Stimulated activated CD4-positive, alpha-beta T cell treated with anti-CD3 and anti-CD28 coated beads, TNF-alpha, amount 100 ng/mL, for 4 hours (primary cell): ENCODE measurements at regions not wholly inside any gene's neighbourhood (a gene's known extent, or its start where the extent isn't known, plus 50 kb on each side); places are given as distances from the start of the nearest gene placed in this dataset.

Source experiments
- DNase-seq, 3 experiments: peaks; one replicate each; pipeline ENCODE4 v3.0.0-alpha.2; 2020; ENCODE audit warnings: low read depth in 3 of 3

DNA sequence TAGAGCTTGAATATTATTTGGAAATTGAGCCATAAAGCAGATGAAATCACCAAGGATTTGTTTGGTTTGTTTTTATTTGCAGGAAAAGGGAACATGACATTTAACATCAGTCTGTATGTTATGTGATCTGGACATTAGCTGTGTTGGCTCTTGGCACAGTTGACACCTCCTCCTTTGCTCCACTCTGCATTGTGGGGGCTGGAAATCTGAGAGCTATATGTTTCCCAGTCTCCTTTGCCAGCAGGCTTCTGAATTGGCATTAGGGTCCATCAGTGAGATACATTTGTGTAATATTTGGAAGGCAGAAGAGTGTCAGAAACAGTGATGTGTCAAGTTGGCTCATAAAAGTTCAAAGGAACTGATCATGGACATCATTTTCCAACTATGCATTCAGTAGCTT is 322.1 kb upstream of the ATP2B1 start:
- DNase-seq = no peak

DNA sequence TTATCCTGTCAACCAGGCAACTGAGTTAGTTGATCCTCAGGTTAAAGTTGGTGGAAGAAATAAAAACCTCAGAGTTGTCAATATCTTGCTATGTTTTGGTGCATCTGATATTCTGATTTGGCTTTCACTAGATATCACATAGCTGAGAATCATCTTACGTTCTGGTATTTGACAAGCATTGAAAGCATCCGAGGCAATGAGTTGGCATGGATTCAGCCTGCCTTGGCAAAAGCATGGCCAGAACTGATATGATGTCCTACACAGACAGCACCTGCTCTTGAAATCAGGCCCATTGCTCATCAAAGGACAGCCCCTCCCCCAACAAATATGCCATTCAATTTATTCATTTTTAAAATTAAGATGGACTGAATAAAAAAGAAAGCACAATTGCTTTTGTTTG is 320.7 kb upstream of the ATP2B1 start:
- no peak for DNase-seq

DNA sequence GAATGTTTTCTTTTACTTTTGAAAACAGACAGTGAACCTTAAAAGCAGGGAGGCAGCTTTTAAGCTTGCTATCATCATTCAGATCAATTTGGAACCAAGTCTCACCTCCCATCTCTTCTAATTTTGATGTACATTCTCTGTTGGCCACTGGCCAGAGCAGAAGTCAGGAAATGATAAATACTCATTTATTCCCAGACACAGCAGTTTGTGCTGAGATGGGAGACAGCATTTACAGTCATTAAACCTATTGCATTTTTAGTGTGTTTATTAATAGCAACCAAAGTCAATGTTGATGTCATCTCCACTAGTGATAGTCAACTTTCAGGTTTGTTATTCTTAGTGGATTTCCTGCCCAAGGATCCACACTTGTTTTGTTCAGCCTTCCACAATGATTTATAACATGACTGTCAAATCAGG is 320.0 kb upstream of the ATP2B1 start:
- no peak for DNase-seq

DNA sequence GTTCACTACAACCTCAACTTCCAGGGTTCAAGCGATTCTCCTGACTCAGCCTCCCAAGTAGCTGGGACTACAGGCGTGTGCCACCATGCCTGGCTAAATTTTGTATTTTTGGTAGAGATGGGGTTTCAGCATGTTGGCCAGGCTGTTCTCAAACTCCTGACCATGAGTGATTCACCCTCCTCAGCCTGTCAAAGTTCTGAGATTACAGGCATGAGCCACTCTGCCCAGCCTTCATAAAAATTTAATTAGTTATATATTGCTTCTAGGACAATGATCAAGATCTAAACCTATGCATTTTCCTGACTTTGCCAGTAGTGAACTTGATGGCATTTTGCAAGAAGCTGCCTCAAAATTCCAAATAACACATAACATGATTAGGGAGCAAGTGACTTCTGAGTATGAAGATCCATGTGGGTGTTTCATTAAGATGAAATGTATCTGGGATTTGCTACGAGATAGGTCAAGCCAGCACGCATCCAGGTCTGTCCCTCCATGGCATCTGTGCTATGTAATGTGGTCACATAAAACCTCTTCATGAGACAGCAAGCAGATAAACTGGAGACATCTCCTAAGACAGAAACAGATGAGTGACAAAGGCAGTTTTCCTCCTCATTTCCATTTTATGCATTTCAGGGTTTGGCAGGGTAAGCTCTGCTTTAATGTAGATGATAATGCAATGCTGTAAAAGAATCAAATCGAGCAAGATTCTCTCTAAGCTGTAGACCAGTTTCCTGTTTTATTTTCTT is 319.4 kb upstream of the ATP2B1 start:
- no peak for DNase-seq

DNA sequence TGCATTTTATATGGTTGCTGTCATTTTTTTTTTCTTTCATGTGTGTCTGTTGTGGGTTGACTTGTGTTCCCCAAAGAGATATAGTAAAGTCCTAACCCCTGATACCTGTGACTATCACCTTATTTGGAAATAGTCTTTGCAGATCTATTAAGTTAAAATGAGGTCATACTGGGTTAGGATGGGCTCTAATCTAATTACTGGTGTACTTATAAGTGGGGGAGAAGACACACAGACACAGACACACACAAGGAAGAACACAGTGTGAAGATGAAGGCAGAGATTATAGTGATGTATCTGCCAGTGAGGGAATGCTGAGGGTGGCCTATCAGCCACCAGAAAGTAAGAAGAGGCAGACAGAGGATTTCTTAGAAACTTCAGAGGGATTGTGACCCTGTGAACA is 318.4 kb upstream of the ATP2B1 start:
- DNase-seq = no peak

DNA sequence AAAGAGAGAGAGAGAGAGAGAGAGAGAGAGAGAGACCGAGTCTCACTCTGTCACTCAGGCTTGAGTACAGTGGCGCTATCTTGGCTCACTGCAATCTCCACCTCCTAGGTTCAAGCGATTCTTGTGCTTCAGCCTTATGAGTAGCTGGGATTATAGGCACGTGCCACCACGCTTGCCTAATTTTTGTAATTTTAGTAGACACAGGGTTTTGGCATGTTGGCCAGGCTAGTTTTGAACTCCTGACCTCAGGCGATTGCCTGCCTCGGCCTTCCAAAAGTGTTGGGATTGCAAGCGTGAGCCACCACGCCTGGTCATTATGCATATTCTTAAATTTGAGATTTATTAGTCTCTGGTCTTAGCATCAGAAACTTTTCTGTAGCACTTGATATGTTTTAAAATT is 317.9 kb upstream of the ATP2B1 start:
- no peak for DNase-seq

DNA sequence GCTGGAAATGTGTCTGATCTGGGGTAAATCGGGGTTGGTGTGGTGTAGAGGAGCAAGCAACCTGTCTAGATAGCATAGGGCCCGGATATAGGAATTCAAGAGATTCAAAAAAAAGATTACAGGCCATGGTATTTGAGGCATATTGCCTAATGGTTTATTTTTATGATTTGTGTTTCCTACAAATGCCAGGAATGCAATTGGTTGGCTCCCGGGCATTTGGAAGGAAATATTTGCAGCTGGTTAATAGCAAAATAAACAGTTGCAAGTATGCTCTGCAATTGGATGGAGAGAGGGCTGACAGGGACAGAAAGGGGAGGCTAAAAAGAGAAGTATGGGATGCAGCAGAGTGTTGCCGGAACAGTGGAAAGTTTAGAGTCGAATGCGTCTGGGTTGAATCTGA is 315.6 kb upstream of the ATP2B1 start:
- no peak for DNase-seq

DNA sequence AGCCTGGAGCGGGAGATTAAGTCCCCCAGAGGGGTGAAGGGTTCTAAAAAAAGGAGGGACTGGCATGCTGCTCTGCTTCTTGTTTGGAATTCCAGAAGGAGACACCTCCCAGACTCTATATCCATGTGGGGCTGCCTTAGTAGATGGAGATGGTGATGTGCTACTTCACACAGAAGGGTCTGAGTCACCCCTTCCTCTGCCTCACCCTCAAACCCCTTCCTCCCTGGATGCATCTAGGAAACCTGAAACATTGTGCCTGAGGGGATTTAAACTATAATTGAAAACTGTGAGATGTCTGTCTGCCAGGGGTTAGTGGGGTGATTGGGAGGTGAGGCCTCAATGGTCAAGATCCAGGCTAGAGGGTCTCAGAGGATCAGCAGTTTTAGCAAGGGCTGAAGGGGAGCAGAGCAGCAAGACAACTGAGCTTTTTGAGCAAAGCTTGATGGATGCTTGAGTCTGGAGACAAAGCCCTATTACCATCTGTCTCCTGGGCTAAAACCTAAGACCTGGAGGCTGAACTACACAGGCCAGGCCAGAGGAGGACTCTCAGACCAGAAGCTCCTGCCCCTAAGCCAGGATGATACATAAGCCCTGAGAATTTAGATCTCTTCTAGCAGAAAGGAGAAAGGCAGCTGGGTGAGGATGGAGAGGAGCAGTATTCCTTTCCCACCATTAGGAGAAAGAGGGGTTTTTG is 314.7 kb upstream of the ATP2B1 start:
- DNase-seq = no peak

DNA sequence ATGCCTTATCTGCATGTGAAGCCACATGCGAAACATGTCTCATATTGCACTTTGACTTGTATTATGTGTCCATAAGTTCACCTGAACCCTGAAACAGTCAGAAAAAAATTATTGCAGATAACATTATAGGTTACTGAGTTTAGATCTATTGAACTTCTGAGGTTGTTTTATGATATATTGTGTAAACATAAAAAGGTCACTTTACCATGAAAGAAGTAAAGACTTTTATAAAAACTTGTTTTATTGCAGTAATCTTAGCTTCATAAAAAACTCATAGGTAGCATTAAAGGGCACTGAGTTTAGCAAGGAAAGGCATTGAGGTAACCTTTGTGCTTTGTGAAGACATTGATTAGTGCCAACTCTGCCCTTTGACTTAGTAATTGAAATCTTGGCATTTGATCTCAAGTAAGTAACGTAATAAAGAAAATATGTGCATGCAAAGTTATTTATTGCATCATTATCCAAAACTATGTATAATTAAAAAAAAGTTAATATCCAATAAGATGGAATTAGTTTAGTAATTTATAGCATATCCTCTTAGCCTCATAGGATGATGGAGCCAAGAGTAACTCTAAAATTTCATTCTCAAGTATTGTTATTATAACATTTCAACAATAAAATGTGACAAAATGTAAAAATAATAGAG is 313.3 kb upstream of the ATP2B1 start:
- no peak for DNase-seq

GRCh38 chr12:90020881-90021280 is 312.2 kb upstream of the ATP2B1 start:
- no peak for DNase-seq

GRCh38 chr12:90020436-90020835 is 311.8 kb upstream of the ATP2B1 start:
- no peak for DNase-seq

GRCh38 chr12:90020014-90020413 is 311.4 kb upstream of the ATP2B1 start:
- DNase-seq = no peak

GRCh38 chr12:90017316-90017715 is 308.7 kb upstream of the ATP2B1 start:
- no peak for DNase-seq

GRCh38 chr12:90015228-90015627 is 306.6 kb upstream of the ATP2B1 start:
- no peak for DNase-seq

DNA sequence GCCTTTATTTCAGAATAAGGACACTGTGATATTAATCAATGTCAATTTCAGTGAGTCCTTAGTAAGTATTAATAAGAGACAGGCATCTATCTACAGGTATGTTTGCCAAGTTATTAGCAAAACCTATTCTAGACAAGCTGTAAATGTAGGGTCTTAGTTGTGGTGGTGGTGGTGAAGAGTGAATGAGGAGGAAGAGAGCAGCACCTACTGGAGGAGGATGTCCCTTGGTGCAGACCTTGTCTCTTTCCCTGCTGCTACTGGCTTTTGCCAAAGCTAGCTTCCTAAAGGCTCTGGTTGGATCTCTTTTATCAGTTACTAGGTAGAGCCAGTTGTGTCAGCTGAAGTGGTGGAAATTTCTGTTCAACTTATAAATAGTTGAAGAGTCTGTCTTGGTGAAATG is 304.8 kb upstream of the ATP2B1 start:
- DNase-seq = no peak

DNA sequence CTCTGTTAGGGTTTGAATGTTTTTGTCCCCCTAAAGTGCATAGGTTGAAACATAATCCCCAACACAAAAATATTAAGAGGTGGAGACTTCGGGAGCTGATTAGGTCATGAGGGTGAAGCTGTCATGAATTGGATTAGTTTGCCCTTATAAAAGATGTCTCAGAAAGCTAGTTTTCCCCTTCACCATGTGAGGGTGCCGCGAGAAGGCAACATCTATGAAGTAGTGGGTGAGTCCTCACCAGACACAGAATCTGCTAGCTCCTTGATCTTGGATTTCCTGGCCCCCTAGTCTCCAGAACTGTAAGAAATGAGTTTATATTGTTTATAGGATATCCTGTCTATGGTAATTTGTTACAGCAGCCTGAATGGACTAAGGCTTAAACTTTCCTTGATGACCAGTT is 301.5 kb upstream of the ATP2B1 start:
- no peak for DNase-seq

GRCh38 chr12:90008277-90008676 is 299.6 kb upstream of the ATP2B1 start:
- DNase-seq = no peak

DNA sequence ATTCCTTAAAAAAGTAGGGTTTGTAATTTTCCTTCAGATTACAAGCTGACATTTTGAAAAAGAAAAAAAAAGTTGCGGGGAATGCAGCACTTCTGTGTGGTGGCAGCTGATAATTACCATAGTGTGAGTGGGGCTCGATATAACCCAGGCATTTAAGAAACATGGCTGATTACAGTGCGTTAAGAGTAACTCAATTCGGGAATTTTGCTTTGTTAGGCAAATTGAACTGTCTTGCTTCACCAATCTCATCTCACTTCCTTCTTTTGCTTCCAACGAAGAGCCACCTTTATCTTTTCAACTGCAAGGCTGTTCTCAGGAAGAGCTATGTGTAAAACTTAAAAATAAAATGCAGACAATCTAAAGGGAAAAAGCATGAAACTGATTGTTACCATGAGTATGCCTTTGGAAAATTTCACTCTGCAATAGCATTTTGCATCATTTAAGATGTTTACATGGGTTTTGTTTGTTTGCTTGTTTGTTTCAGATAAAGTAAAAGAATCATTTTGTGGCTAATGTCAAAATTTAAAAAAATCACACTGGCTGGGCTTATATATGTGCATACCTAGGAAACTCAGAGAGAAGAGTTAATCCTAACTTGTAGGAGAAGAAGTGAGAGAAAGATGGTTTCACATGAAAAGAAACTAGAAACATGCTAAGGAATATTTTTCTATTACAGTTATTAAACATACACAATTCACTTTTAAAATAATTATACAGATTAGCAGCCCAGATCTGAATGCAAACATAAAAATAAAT is 295.9 kb upstream of the ATP2B1 start:
- DNase-seq = no peak

DNA sequence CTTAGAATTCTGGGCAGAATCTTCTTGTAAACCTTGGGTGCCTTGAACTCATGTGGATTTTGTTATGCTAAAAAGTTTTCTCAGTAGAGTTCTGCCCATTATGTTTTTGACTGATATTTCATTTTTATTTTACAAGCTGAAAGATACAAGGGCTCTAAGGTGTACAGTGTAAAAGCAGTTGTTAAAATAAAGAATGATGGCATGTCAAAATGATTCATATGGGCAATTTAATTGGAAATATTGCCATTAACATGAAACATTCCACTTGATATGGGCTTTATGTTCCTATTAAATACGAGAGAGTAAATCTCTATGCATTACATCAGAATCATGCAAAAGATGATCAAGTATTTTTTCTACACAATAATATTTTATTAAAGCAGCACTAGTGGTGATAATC is 295.1 kb upstream of the ATP2B1 start:
- DNase-seq = no peak

GRCh38 chr12:90000721-90001120 is 292.1 kb upstream of the ATP2B1 start:
- DNase-seq = no peak

DNA sequence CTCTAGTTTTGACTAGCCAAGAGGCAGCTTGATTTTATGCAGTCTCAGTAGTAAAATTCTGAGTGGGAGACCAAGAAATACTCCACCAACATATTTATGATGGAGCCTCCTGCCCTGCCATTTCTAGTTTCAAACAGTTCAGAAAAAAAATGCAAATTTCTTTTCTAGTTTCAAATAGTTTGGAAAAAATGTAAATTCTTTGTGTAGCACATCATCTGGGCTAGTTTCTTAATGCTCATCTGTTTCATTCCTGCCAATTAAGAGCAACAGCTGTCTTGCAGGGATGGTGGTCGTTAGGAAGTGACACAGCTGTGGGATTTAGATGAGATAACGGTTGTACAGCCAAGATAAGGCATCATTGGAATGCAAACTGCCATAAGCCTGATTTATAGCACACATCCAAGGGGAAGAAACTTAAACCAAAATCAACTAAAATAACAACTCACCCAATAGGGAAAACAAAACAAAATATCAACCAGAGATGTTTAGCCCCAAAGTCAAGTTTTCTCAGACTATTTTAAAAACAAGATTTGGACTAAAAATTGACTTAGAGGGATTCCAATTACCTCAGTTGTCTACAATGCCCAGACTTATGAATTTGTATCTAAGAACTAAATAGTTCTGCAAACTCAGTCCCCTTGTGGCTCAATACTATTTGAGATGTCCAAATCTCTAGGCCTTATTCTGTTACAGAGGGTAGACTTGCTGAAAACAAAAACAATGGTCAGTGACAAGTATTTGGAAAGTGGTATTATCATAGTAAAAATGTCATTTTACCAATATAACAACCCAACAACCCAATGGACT is 291.3 kb upstream of the ATP2B1 start:
- no peak for DNase-seq

GRCh38 chr12:89995870-89996269 is 287.2 kb upstream of the ATP2B1 start:
- no peak for DNase-seq
